ENCODE measurements at regions not wholly inside any gene's neighbourhood (a gene's known extent, or its start where the extent isn't known, plus 50 kb on each side); places are given as distances from the start of the nearest gene placed in this dataset.

GRCh38 chr3:104556372-104557078 lies 810.2 kb upstream of the ALCAM start:
- Histone ChIP-seq H3K27me3 (ENCODE audit: control insufficient read depth, insufficient read depth, low read length) (no peaks in the 10 kb centered on the region), H3K4me3 (ENCODE audit: low read length in 3 of 3) (no peak overlapping the region), H3K9ac (ENCODE audit: low read length in 3 of 3) (no peak overlapping the region), H3K36me3 (ENCODE audit: control insufficient read depth in 2 of 3, insufficient read depth in 3 of 3, low read length in 3 of 3) (no peaks in the 10 kb centered on the region), H3K27ac (ENCODE audit: low read depth in 2 of 2, low read length in 2 of 2) (no peak overlapping the region), H3K4me1 (ENCODE audit: control insufficient read depth in 2 of 3, insufficient read depth in 2 of 3, low read depth in 1 of 3, low read length in 3 of 3) (no peaks in the 10 kb centered on the region), H3K9me3 (ENCODE audit: control insufficient read depth in 2 of 3, insufficient read depth in 1 of 3, low read length in 3 of 3) (no peaks in the 10 kb centered on the region)
- FAIRE-seq, result no peak
- intact Hi-C loops (cut with DNase I), result no loop called here
- no peak for TF ChIP-seq CTCF (IDR thresholded peaks at IDR 0.05; ENCODE audit: borderline replicate concordance, extremely low read depth, insufficient read depth)
- DNase-seq, result peak in 1 of 5 donors; percentile 1

GRCh38 chr3:104561324-104561723 lies 805.4 kb upstream of the ALCAM start:
- Histone ChIP-seq H3K9ac (ENCODE audit: low read length in 3 of 3) (no peak overlapping the region), H3K4me3 (ENCODE audit: low read length in 3 of 3) (no peak overlapping the region), H3K9me3 (ENCODE audit: control insufficient read depth in 2 of 3, insufficient read depth in 1 of 3, low read length in 3 of 3) (no peaks in the 10 kb centered on the region), H3K27me3 (ENCODE audit: control insufficient read depth, insufficient read depth, low read length) (no peaks in the 10 kb centered on the region), H3K36me3 (ENCODE audit: control insufficient read depth in 2 of 3, insufficient read depth in 3 of 3, low read length in 3 of 3) (no peaks in the 10 kb centered on the region), H3K27ac (ENCODE audit: low read depth in 2 of 2, low read length in 2 of 2) (no peak overlapping the region), H3K4me1 (ENCODE audit: control insufficient read depth in 2 of 3, insufficient read depth in 2 of 3, low read depth in 1 of 3, low read length in 3 of 3) (no peaks in the 10 kb centered on the region)
- TF ChIP-seq CTCF (IDR thresholded peaks at IDR 0.05; ENCODE audit: borderline replicate concordance, extremely low read depth, insufficient read depth), result no peak
- intact Hi-C loops (cut with DNase I), result no loop called here
- DNase-seq (no peak), FAIRE-seq (no peak)

GRCh38 chr3:104564045-104564643 lies 802.6 kb upstream of the ALCAM start:
- peak; percentile 59 for TF ChIP-seq CTCF (IDR thresholded peaks at IDR 0.05; ENCODE audit: borderline replicate concordance, extremely low read depth, insufficient read depth)
- FAIRE-seq (peak; percentile 75), DNase-seq (peak in 3 of 5 donors; percentile 14 to 47 (median 21))
- intact Hi-C loops (cut with DNase I), result no loop called here
- Histone ChIP-seq H3K27ac (ENCODE audit: low read depth in 2 of 2, low read length in 2 of 2) (no peak overlapping the region), H3K4me1 (ENCODE audit: control insufficient read depth in 2 of 3, insufficient read depth in 2 of 3, low read depth in 1 of 3, low read length in 3 of 3) (no peaks in the 10 kb centered on the region), H3K27me3 (ENCODE audit: control insufficient read depth, insufficient read depth, low read length) (no peaks in the 10 kb centered on the region), H3K36me3 (ENCODE audit: control insufficient read depth in 2 of 3, insufficient read depth in 3 of 3, low read length in 3 of 3) (no peaks in the 10 kb centered on the region), H3K4me3 (ENCODE audit: low read length in 3 of 3) (no peak overlapping the region), H3K9me3 (ENCODE audit: control insufficient read depth in 2 of 3, insufficient read depth in 1 of 3, low read length in 3 of 3) (no peaks in the 10 kb centered on the region), H3K9ac (ENCODE audit: low read length in 3 of 3) (no peak overlapping the region)
